ENCODE measurements at regions not wholly inside any gene's neighbourhood (a gene's known extent, or its start where the extent isn't known, plus 50 kb on each side); places are given as distances from the start of the nearest gene placed in this dataset.

- no peak for DNase-seq
These were observed 162.8 kb downstream of the SREK1 start for GRCh38 chr5:66306844-66307315.

GRCh38 chr5:66307647-66308241 is 163.6 kb downstream of the SREK1 start:
- peak; percentile 68 for DNase-seq

GRCh38 chr5:66312266-66312665 is 168.2 kb downstream of the SREK1 start:
- DNase-seq = no peak

- no peak for DNase-seq
These were observed 171.7 kb downstream of the SREK1 start for GRCh38 chr5:66315784-66316183.

GRCh38 chr5:66322786-66323528 is 178.9 kb downstream of the SREK1 start:
- no peak for DNase-seq

GRCh38 chr5:66323529-66323895 is 179.4 kb downstream of the SREK1 start:
- no peak for DNase-seq

GRCh38 chr5:66324357-66324756 is 180.3 kb downstream of the SREK1 start:
- no peak for DNase-seq

GRCh38 chr5:66326276-66326675 is 182.2 kb downstream of the SREK1 start:
- DNase-seq = no peak

- no peak for DNase-seq
These were observed 182.9 kb downstream of the SREK1 start for GRCh38 chr5:66327008-66327407.

GRCh38 chr5:66329078-66329477 is 185.0 kb downstream of the SREK1 start:
- no peak for DNase-seq

GRCh38 chr5:66333192-66333591 is 189.1 kb downstream of the SREK1 start:
- no peak for DNase-seq

- DNase-seq = no peak
These were observed 193.6 kb downstream of the SREK1 start for GRCh38 chr5:66337626-66338226.

- DNase-seq = no peak
These were observed 194.7 kb downstream of the SREK1 start for GRCh38 chr5:66338828-66339227.

- DNase-seq = no peak
These were observed 195.8 kb downstream of the SREK1 start for GRCh38 chr5:66339896-66340295.

- no peak for DNase-seq
These were observed 196.7 kb downstream of the SREK1 start for GRCh38 chr5:66340786-66341185.

- no peak for DNase-seq
These were observed 198.3 kb downstream of the SREK1 start for GRCh38 chr5:66342341-66342880.

- DNase-seq = no peak
These were observed 199.4 kb downstream of the SREK1 start for GRCh38 chr5:66343370-66344071.

- DNase-seq = no peak
These were observed 200.4 kb downstream of the SREK1 start for GRCh38 chr5:66344544-66344943.

GRCh38 chr5:66345281-66345680 is 201.2 kb downstream of the SREK1 start:
- DNase-seq = no peak

- DNase-seq = no peak
These were observed 202.8 kb downstream of the SREK1 start for GRCh38 chr5:66346869-66347268.

GRCh38 chr5:66348387-66349125 is 204.5 kb downstream of the SREK1 start:
- DNase-seq = no peak

- no peak for DNase-seq
These were observed 207.7 kb downstream of the SREK1 start for GRCh38 chr5:66351813-66352212.

Measured in fibroblast of skin of back (primary cell).